ENCODE measurements at regions not wholly inside any gene's neighbourhood (a gene's known extent, or its start where the extent isn't known, plus 50 kb on each side); places are given as distances from the start of the nearest gene placed in this dataset.
A peak's percentile ranks its signal among the peaks of the same experiment; 100 is the strongest.

DNA sequence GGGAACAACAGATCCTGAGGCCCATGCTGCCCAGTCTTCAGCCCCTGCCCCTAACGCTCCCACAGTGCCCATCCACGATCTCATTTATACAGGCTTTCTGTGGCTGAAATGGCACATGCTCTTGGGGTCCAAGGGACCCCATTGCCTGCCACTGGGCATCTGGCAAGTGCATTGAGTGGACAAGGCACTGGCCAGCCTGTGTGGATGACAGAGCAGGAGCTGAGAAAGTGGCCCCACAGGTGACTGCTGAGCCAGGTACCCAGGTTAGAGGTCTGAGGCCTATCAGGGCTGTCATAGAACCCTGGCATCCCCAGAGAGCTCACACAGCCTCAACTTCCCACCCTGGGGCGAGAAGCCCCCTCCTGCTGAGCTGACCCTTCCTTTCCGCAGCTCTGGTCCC lies 86.0 kb upstream of the NXT1 start:
- H3K4me3 ChIP-seq (replicated peaks; ENCODE audit: low read depth, low read length), result no peak overlapping the region
- no peak for DNase-seq (ENCODE audit: low read depth)
- TF ChIP-seq, protein P1, sequence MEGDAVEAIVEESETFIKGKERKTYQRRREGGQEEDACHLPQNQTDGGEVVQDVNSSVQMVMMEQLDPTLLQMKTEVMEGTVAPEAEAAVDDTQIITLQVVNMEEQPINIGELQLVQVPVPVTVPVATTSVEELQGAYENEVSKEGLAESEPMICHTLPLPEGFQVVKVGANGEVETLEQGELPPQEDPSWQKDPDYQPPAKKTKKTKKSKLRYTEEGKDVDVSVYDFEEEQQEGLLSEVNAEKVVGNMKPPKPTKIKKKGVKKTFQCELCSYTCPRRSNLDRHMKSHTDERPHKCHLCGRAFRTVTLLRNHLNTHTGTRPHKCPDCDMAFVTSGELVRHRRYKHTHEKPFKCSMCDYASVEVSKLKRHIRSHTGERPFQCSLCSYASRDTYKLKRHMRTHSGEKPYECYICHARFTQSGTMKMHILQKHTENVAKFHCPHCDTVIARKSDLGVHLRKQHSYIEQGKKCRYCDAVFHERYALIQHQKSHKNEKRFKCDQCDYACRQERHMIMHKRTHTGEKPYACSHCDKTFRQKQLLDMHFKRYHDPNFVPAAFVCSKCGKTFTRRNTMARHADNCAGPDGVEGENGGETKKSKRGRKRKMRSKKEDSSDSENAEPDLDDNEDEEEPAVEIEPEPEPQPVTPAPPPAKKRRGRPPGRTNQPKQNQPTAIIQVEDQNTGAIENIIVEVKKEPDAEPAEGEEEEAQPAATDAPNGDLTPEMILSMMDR (IDR thresholded peaks at IDR 0.05; ENCODE audit: low read length, missing control alignments), result no peak

DNA sequence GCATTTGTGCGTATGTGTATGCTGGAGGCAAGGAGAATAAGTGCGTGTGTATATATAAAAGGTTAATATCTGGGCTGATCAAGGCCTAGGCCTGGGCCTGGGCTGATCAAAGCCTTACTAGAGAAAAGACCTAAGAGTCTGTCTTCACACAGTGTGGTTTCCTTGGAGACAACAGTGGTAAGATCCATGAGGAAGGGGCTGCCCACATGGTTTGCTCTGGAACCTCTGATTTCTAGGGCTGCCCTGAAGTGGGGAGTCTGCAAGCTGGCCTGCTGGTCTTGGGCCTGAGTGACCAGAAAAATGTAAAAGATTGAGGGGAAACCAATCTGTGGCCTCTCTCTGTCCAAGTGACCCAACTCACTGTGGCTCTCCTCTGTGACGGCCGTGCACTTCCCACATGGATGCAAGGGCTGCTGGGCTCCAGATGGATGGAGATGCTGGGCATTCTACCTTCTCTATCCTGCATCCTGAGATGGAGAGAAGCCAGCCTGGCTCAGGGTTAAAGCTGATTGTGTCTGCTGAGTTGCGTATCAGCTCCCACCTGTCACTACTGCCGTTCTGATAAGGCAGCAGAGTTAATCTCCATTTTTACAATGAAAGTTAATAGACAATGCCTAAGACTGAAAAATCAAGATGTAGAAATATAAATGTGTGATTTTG lies 90.3 kb upstream of the NXT1 start:
- no peak overlapping the region for H3K4me3 ChIP-seq (replicated peaks; ENCODE audit: low read depth, low read length)
- DNase-seq (ENCODE audit: low read depth), result no peak
- TF ChIP-seq, protein P1 (IDR thresholded peaks at IDR 0.05; ENCODE audit: low read length, missing control alignments), result no peak

DNA sequence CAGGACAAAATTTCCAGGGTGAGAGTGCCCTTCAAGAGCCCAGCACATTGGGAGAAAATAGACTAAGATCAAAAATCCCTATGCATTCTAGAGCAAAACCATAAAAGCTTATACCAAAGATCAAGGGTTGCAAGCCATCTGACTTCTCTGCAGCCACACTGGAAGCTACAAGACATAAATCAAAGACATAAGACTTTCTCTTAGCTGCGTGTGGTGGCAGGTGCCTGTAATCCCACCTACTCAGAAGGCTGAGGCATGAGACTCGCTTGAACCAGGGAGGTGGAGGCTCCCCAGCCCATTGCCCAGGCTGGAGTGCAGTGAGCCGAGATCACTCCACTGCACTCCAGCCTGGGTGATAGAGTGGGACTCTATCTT lies 91.9 kb upstream of the NXT1 start:
- TF ChIP-seq, protein P1 (IDR thresholded peaks at IDR 0.05; ENCODE audit: low read length, missing control alignments), result no peak
- no peak overlapping the region for H3K4me3 ChIP-seq (replicated peaks; ENCODE audit: low read depth, low read length)
- no peak for DNase-seq (ENCODE audit: low read depth)

DNA sequence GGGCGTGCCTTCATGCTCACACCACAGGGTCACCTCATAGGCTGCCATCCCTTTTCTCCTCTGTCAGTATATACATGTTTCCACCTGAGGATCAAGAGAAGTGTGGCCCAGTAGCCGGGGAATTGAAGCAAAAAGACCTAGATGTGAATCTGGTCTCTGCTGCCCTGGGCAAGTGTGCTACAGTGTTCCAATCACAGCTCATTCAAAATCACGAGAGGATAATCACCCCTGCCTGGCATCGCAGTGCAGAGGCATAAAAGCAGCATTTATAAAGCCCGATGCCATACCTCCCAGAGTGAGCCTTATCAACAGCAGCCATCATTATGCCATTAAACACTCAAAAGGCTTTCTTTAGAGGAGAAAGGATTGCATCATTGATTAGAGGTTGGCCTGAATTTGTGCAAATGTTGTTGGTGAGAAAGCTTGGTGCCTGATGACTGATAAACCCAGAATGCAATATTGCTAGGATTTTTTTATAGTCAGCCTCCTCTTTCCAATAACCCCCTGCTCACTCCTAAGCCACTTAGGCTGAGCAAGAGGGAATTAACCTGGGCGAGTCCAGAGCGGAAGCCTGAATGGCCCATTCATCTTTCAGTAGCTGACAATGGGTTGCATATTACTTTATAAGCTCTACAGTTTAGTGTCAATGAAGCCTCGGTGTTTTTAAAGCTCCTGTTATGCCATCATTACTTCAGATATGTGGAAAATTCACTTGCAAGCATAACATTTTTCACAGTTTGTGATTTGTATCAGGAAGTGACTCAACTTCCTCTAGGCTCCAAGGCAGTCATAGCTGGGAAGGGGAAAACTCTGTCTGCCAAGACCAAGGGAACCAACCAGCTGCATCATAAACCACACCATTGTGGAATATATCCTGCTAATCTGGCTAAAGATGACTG lies 92.5 kb upstream of the NXT1 start:
- no peak overlapping the region for H3K4me3 ChIP-seq (replicated peaks; ENCODE audit: low read depth, low read length)
- TF ChIP-seq, protein P1 (IDR thresholded peaks at IDR 0.05; ENCODE audit: low read length, missing control alignments), result no peak
- peak; percentile 97 for DNase-seq (ENCODE audit: low read depth)

DNA sequence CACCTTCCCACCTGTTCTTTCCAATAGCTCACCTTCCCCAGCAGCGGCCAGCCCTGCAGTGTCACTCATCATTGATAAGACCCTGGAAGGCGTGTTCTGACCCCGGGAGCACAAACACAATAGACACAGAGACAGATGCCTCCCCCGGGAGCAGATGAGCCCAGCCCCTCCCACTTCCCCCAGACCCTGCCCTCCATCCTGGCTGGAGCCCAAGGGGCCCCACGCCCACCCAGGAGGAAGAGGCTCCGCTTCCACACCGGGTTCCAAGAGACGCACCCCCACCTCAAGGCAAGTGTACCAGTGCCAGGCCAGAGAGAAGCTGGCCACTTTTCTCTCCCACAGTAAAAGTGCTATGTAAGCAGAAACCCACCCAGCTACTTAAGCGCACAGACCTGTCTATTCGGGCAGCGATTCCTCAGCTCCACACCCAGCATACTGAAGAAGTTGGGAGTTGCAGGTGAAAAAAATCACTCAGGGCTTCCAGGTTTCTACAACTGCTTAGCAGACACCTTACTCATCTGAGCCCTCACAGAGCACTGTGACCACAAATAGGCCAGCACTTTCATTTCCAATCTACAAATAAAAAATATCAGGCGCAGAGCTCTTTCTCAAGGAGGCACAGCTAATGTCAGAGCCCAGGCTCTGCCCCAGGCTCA lies 93.4 kb upstream of the NXT1 start:
- no peak for DNase-seq (ENCODE audit: low read depth)
- no peak overlapping the region for H3K4me3 ChIP-seq (replicated peaks; ENCODE audit: low read depth, low read length)
- TF ChIP-seq, protein P1 (IDR thresholded peaks at IDR 0.05; ENCODE audit: low read length, missing control alignments), result no peak

DNA sequence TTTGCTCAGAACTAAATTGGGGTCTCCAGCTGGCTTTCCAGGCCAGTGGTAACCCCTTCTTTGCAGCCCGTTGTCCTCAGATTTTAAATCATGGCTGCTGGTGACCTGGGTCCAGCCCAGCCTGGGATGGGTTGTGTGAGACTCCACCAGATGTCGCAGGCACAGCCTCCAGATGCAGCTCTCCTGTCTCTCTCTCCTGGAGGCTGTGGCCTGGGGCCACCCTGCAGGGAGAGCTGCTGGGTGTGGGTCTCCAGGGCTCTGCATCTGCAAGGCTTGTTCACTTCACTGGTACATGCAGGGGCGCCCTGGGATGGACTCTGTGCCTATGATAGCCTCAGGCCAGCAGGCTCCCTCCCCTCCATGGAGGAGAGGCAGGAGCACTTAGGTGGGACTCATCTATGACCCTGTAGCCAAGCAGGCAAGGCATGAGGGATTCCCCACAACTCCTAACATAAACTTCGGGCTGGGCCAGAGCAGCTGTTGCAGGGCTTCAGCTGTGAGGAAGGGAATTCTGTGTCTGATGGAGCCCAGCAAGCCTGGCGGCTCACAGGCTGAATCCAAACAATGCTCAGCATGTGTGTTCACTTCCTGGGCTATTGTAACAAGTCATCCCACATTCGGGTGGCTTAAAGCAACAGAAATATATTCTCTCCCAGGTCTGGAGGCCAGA lies 94.7 kb upstream of the NXT1 start:
- peak; percentile 76 for DNase-seq (ENCODE audit: low read depth)
- no peak overlapping the region for H3K4me3 ChIP-seq (replicated peaks; ENCODE audit: low read depth, low read length)
- TF ChIP-seq, protein P1 (IDR thresholded peaks at IDR 0.05; ENCODE audit: low read length, missing control alignments), result no peak

Data from fibroblast of pulmonary artery (primary cell).